Uterus (tissue), 3 donors: ENCODE measurements at regions not wholly inside any gene's neighbourhood (a gene's known extent, or its start where the extent isn't known, plus 50 kb on each side); places are given as distances from the start of the nearest gene placed in this dataset.

Experiments used
- DNase-seq, 2 donors: peaks; one replicate each; pipeline ENCODE4 v3.0.0-alpha.2; 2019 to 2020
- H3K27ac ChIP-seq, 2 donors: fragments of 200-600 bp; sonication (generic); 1 replicate in 1 of 2; 2 replicates in 1 of 2; pipeline ENCODE4 v1.5.1; 2016 to 2018
- H3K27me3 ChIP-seq, 2 donors: fragments of 200-600 bp; sonication (generic); one replicate each; pipeline ENCODE4 v1.5.1; 2018 to 2019; ENCODE audit warnings: control low read depth in 1 of 2
- H3K36me3 ChIP-seq, 2 donors: fragments of 200-600 bp; sonication (generic); one replicate each; pipeline ENCODE4 v1.5.1; 2019; ENCODE audit warnings: control low read depth in 1 of 2
- H3K4me1 ChIP-seq, 2 donors: fragments of 200-600 bp; sonication (generic); one replicate each; pipeline ENCODE4 v1.5.1; 2018 to 2019; ENCODE audit warnings: control low read depth in 1 of 2
- H3K4me3 ChIP-seq, 2 donors: fragments of 200-600 bp; sonication (generic); 1 replicate in 1 of 2; 2 replicates in 1 of 2; pipeline ENCODE4 v1.5.1; 2018 to 2019; ENCODE audit warnings: mild to moderate bottlenecking in 1 of 2
- H3K9me3 ChIP-seq, 2 donors: fragments of 200-600 bp; sonication (generic); one replicate each; pipeline ENCODE4 v1.5.1; 2019; ENCODE audit warnings: control low read depth in 1 of 2
- CTCF ChIP-seq, 4 experiments: fragments of 200-600 bp in 2 of 4; fragments of 450-650 bp in 2 of 4; sonication (generic) in 2 of 4; IDR thresholded peaks; one replicate each; pipeline ENCODE4 v1.5.1; 2016 to 2019; ENCODE audit warnings: antibody characterized with exemption in 4 of 4, mild to moderate bottlenecking in 2 of 4, moderate library complexity in 1 of 4
- POLR2A ChIP-seq, 2 donors: fragments of 450-650 bp; IDR thresholded peaks; one replicate each; pipeline ENCODE4 v1.6.1; 2016; ENCODE audit warnings: antibody characterized with exemption in 2 of 2, mild to moderate bottlenecking in 1 of 2, moderate library complexity in 1 of 2
- intact Hi-C: fragments of 100-400 bp; cut with DNase I; formaldehyde crosslinking; loops from one replicate; pipeline ENCODE4 v1.15.1; 2023; ENCODE audit warnings: low total_unique reads
- donor health status: DM: yes; HTN: yes; CAD: no.

- H3K9me3 ChIP-seq, result no peaks in the 10 kb centered on the region
- no peaks in the 10 kb centered on the region for H3K36me3 ChIP-seq
- H3K27me3 ChIP-seq, result no peaks in the 10 kb centered on the region
- TF ChIP-seq CTCF (IDR thresholded peaks at IDR 0.05) (no peak), POLR2A (IDR thresholded peaks at IDR 0.05) (no peak)
- no peaks in the 10 kb centered on the region for H3K4me1 ChIP-seq
- no peak overlapping the region for H3K27ac ChIP-seq
- no peak overlapping the region for H3K4me3 ChIP-seq
- intact Hi-C loops, result no loop called here
- DNase-seq, result no peak
Measured at GRCh38 chr5:138661291-138661960, 86.2 kb upstream of the HSPA9 start.

- no peak for DNase-seq
- TF ChIP-seq CTCF (IDR thresholded peaks at IDR 0.05) (no peak), POLR2A (IDR thresholded peaks at IDR 0.05) (no peak)
- Histone ChIP-seq H3K27ac (no peak overlapping the region), H3K9me3 (no peaks in the 10 kb centered on the region), H3K36me3 (no peaks in the 10 kb centered on the region), H3K4me1 (no peaks in the 10 kb centered on the region), H3K27me3 (no peaks in the 10 kb centered on the region), H3K4me3 (no peak overlapping the region)
- intact Hi-C loops, result no loop called here
Measured at GRCh38 chr5:138660051-138660572, 84.9 kb upstream of the HSPA9 start.

- Histone ChIP-seq H3K36me3 (no peaks in the 10 kb centered on the region), H3K9me3 (no peaks in the 10 kb centered on the region), H3K4me3 (no peak overlapping the region), H3K27ac (no peak overlapping the region), H3K27me3 (no peaks in the 10 kb centered on the region), H3K4me1 (no peaks in the 10 kb centered on the region)
- TF ChIP-seq POLR2A (IDR thresholded peaks at IDR 0.05) (no peak), CTCF (IDR thresholded peaks at IDR 0.05) (no peak)
- DNase-seq, result no peak
- intact Hi-C loops, result no loop called here
Measured at GRCh38 chr5:138659561-138659960, 84.4 kb upstream of the HSPA9 start.

GRCh38 chr5:138659121-138659520 is 83.9 kb upstream of the HSPA9 start:
- TF ChIP-seq POLR2A (IDR thresholded peaks at IDR 0.05) (no peak), CTCF (IDR thresholded peaks at IDR 0.05) (no peak)
- Histone ChIP-seq H3K9me3 (no peaks in the 10 kb centered on the region), H3K4me3 (no peak overlapping the region), H3K36me3 (no peaks in the 10 kb centered on the region), H3K27me3 (no peaks in the 10 kb centered on the region), H3K27ac (no peak overlapping the region), H3K4me1 (no peaks in the 10 kb centered on the region)
- DNase-seq, result no peak
- intact Hi-C loops, result no loop called here

GRCh38 chr5:138658676-138659075 is 83.5 kb upstream of the HSPA9 start:
- Histone ChIP-seq H3K27me3 (no peaks in the 10 kb centered on the region), H3K36me3 (no peaks in the 10 kb centered on the region), H3K27ac (no peak overlapping the region), H3K9me3 (no peaks in the 10 kb centered on the region), H3K4me1 (no peaks in the 10 kb centered on the region), H3K4me3 (no peak overlapping the region)
- no peak for DNase-seq
- intact Hi-C loops, result no loop called here
- TF ChIP-seq CTCF (IDR thresholded peaks at IDR 0.05), result no peak
- no peak for TF ChIP-seq POLR2A (IDR thresholded peaks at IDR 0.05)
